GM21381 (cell line): ENCODE measurements at regions not wholly inside any gene's neighbourhood (a gene's known extent, or its start where the extent isn't known, plus 50 kb on each side); places are given as distances from the start of the nearest gene placed in this dataset.

Experiments
- ATAC-seq: cut with Tn5 transposase; IDR thresholded peaks from one replicate; pipeline ENCODE4 v1.9.1; 2021; ENCODE audit warnings: mild to moderate bottlenecking, moderate library complexity; ENCODE audit not compliant: unreplicated experiment

GRCh38 chr7:49718760-49719159 lies 54.7 kb upstream of the VWC2 start:
- no peak for ATAC-seq

- no peak for ATAC-seq
Measured at GRCh38 chr7:49721441-49721840, 52.0 kb upstream of the VWC2 start.
